Activated naive CD8-positive, alpha-beta T cell treated with anti-CD3 and anti-CD28 coated beads, Interleukin-2, amount 50 U/mL, for 16 hours (primary cell): ENCODE measurements at regions not wholly inside any gene's neighbourhood (a gene's known extent, or its start where the extent isn't known, plus 50 kb on each side); places are given as distances from the start of the nearest gene placed in this dataset.
"Not testable (repeated sequence)": the region's sequence is repeated elsewhere in the genome, so short reads cannot be mapped to it uniquely, and the experiment has no call there.

Experiments used
- DNase-seq: peaks from one replicate; pipeline ENCODE4 v3.0.0-alpha.2; 2020; ENCODE audit warnings: low read depth, low spot score

DNA sequence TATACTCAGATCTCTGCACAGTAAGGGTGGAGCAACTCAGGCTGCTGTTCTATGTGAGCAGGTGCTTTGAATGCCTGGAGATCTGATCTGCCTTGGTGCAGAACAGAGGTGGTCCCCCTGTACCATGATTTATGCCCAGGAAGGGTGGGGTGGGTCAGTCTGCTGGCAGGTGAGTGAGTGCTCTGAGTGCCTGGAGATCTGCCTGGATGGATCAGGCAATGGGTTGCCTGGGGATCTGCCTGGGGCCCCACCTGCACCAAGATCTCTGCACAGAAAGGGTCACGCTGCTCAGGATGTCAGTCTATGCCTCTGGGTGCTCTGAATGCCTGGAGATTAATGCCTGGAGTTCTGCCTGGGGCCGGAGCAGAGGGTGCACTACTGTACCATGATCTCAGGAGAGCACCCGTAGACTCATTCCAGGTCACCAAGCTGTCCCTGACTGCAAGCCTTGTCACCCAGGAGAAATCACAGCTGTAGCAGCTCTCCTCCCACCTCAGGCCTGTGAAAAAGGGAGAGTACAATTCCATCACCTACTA lies 342.9 kb downstream of the GBA3 start:
- no peak for DNase-seq

DNA sequence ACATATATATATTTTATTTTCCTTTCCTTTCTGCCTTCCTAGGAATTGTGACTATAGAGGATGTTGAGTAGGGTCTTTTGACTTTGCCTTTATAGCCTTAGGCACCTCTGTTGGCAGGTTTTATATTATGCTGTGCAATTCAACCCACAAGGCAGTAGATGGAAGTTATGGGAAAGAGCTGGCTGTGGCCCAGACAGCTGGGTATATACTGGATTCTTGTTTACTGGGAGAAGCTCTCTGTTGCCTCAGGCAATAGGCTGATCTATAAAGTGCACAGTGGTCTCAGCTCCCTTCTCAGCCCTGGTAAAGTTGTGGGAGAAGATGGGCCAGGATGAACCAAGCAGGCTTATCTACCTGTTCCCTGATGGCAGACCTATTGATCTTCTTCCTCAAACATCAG lies 342.0 kb downstream of the GBA3 start:
- DNase-seq = no peak

DNA sequence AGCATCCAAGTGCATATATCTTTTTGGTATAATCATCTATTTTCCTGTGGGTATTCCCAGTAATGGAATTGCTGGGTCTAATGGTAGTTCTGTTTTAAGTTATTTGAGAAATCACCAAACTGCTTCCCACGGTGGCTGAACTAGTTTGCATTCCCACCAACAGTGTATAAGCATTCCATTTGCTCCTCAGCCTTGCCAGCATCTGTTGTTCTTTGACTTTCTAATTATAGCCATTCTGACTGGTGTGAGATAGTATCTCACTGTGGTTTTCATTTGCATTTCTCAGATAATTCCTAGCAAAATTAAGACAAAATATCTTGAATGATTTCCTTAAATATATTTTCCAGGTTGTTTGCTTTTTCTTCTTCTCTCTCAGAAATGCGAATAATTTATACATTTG lies 341.1 kb downstream of the GBA3 start:
- no peak for DNase-seq

DNA sequence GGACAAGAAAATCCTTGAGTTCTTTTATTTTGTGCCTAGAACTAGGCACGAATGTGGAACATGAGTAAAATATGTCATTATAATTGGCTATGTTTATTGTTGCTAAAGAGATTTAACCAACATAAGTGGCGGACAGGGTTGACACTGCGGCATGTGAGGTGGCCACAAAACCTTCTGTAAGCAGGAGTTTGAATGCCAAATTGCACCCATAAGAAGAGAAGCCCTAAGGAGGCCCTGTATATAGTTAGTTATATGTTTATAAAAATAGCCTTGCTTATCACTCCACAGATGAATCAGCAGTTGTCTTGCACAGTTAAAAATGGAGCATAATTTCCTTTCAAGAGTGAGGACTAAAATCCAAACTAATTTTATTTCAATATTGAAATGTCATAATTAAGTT lies 336.1 kb downstream of the GBA3 start:
- DNase-seq = no peak

DNA sequence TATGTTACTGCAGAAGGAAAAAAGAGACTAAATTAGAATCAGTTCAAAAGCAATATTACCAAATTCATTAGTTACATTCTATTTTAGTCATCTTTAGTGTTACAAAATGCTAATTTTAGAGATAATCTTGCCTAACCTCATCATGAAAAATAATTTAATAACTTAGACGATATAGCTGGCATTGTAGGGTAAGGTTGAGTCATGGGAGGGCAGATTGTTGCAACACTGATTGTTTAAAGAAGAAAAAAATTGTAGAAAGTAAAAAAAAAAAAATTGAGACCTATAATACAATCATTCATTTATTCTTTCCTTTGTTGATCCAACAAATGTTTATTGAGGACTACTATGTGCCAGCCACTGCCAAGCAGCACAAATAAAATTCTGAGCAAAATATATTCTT lies 330.9 kb downstream of the GBA3 start:
- DNase-seq = no peak

DNA sequence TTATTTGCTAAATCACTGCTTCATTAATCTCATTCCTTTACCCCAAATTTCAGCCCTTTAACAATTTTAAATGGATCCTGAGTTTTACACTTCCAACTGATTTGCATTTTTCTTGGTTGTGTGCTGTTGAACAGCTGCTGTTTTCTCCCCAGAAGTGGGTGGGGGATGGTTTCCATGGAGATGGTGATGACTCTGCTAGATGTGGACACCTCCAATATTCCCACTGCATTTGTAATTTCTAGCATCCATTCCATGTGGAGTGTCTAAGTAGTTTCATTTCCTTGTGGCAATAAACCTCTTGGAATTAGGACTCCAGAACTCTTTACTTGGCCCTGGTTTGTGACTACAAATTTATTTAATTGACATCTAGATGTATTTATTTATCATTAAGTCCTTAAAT lies 330.4 kb downstream of the GBA3 start:
- no peak for DNase-seq

DNA sequence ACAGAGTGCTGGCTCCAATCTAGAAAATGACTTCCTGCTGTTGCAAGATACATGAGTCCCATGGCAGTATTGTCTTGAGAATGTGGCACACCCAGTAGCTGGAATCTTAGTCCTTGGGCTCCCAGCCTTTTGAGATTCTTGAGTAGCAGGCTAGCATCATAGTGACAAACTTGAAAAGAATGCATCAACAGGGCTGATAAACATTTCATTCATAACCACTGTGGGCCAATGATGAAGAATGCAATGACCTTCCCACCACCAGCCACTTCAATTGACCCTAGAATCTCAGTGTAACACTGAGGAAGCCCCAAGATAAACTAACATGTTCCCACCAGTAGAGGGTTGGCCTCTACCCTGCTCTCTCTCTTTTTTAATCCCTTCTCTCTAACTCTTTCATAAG lies 329.3 kb downstream of the GBA3 start:
- no peak for DNase-seq

DNA sequence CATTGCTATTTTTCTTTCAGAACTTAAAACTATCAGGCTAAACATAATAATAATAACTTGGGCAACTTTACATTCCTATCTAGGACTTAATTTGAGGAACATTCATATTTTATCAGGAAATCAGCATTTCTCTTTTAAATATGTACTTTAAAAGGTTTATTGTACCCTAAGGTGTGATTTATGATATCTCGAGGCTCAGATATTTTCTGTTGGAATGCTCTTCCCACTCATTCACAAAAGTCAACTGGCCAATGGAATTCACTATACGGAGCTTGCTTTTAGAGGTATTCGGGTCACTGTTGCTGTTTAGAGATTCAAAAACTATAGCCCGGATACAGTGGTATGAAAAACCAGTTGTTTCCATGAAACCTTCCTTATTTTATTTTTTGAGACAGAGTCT lies 328.3 kb downstream of the GBA3 start:
- no peak for DNase-seq

DNA sequence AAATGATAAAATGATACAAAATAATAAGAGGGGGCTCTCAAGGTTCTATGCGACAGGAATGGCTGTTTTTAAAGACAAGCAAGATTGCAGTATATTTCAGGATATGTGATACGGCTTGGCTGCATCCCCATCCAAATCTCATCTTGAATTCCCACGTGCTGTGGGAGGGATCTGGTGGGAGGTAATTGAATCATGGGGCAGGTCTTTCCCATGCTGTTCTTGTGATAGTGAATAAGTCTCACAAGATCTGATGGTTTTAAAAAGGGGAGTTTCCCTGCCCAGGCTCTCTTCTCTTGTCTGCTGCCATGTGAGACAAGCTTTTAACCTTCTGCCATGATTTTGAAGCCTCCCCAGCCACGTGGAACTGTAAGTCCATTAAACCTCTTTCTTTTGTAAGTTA lies 327.7 kb downstream of the GBA3 start:
- not testable (repeated sequence) for DNase-seq

DNA sequence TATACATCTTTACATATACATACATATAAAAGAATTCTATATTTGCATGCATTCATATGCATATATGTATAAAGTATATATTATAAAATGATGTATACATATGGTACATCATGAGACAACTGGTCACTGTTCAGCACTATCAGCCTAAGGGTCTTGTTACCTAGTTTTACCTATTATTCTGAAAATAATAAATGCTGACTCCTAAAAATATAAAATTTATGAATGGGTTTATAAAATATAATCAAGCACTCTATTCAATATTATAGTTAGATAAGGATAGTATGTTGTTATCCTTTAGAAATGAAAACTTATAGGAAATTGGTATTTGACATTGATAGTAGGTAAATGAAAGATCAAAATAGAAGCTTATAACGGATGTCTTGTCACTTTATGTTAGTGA lies 324.2 kb downstream of the GBA3 start:
- DNase-seq = no peak

DNA sequence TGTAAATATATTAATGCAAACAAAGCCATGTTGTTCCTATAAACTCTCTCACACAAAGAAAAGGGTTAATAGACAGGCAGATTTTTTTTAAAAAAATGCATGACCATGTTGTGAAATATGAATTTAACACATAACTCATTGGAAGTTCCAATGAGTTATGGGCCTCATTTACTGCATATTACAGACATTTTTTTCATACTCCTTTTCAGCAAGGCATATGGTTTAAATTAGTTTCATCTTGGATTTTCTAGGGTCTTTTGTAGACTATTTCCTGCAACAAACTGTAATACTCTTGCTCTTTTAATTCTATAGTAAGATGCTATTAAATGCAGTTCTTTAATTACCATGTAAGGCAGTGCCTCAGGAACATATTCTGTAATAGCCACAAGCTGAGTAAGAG lies 323.1 kb downstream of the GBA3 start:
- DNase-seq = no peak

DNA sequence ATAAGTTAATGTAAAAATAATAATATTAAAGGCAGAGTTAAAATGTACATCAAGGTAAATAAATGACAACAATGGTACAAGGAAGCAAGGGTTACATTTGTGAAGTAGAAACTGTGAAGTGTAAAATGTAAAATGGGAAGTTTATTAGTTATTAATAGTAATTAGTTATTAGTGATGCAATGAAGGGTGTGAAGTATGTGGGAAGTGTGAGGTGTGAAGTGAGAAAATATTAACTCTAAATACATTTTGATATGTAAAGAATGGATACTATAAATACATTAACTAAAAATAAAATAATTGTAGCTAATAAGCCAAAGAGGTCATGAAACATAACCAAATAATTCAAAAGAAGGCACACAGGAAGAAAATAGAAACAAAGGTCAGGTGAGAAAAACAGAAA lies 316.4 kb downstream of the GBA3 start:
- DNase-seq = no peak

DNA sequence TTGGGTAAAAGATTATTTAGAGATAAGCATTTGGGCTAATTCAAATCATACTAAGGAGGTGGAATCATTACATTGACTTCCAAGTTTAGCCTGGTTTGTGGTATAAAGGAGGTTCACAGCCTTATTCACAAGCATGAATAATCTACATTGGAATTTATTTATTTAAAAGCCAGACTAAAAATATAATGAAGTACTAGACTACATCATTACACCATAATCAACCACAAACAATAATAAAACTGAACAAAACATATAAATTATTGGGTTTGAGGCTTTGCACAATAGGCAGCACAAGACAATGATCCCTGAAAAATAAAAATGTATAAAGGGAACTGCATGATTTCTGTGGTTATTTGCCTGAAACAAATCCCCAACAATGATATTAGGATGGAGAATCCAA lies 314.0 kb downstream of the GBA3 start:
- no peak for DNase-seq

DNA sequence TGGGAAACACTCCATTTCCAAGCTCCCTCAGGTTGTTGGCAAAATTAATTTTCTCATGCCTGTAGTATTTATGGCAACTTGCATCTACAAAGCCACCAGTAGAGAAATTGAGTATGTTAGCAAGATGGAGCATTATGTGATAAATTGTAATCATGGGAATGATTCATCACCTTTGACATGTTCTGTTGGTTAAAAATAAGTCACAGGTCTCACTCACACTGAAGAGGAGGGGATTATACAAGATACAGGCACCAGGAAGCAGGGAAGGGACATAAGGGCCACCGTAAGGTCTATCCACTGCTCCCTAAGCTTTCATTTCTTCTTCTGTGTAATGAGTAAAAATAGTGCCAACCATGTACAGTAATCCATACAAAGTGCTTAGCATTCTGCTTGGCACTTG lies 313.0 kb downstream of the GBA3 start:
- DNase-seq = no peak

DNA sequence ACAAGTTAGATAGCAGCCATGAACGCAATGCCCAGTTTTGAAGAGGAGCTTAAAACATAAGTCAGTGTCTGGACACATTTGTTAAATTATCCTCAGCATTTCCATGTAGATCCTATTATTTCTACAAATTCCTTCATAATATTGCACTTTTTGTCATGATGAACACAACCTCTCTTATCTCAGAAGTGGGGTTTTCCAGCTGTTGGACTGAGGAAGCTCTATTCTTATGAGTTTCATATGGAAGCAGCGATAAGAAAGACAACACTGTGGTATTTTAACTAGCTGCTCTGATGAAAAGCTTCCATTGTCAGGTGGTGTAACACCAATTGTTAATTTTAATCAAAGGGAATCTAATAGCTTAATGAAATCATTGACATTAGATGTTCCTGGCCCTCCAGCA lies 308.7 kb downstream of the GBA3 start:
- DNase-seq = no peak

DNA sequence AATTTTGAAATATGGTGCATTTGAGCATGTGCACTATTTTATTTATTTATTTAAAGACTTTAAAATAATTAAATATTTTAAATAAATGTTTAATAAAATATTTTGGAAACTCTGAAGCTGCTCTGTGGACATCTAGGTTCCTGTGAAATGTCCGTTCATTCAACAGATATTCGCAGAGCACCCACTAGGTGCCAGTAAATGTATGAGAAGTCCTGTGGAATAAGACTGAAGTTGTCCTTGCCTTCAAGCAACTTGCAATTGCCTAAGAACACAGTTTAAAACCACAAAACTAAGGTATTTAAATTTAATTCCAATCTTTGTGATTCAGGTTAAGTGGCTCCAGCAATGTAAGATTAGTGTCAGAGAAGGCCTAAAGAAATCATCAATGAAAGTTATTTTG lies 306.7 kb downstream of the GBA3 start:
- no peak for DNase-seq

DNA sequence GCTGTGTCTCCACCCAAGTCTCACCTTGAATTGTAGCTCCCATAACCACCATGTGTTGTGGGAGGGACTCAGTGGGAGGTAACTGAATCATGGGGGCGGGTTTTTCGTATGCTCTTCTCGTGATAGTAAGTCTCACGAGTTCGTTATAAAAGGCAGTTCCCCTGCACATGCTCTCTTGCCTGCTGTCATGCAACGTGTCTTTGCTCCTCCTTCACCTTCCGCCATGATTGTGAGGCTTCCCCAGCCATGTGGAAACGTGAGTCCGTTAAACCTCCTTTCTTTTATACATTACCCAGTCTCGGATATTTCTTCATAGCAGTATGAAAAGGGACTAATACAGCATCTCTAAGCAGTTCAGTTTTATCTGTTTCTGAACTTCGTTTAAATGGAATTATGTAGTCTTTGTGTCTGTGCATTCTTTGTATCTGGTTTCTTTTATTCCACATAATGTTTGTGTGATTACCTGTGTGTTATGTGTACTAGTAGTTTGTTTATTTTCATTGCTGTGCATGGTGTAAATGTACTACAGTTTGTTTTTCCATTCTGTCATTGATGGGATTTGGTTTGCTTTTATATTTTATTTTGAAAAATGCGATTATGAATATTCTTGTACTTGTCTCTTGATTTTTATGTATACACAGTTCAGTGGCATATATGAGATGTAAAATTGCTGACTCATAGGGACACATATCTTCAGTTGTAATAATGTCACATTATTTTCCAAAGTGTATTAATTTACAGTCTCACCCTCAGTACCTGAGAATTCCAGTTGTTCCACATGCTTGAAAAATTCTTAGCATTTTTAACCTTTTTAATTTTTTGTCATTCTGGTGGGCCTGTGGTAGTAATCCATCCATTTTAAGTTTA lies 304.9 kb downstream of the GBA3 start:
- DNase-seq = no peak

DNA sequence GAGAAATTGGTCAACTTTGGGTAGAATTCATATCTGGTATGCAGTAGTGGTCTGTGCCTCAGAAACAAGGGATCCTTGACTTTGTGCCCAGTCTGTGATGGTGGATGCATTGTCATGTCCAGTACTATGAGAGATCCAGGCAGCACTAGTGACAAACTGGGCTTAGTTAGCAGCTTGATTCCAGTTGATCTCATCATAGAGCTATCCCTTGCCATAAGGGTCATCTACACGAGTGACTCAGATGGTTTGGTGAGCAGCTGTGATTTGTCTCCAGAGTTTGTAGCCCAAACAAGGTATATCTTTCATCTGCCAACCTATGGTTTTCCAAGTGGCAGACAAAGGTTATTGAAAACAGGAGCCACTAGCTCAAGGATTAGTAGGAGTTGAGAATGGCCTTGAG lies 298.8 kb downstream of the GBA3 start:
- no peak for DNase-seq

DNA sequence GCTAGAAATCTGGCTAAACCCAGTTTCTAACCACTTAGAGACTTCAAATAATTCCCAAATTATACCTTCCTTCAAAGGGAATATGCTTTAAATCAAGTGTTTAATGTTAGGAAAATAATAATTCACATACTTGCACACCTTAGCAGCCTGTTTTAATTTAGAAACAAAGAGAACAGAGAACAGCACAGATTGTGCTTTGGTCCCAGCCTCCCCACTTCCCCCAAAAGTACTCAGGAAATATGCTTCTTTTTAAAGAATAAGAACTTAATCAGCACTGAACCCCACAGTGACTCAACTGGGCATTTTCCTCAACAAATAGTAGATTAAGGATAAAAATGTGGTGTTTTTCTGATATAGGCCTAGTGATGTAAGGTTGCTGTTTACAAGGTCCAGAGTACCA lies 295.8 kb downstream of the GBA3 start:
- DNase-seq = no peak

DNA sequence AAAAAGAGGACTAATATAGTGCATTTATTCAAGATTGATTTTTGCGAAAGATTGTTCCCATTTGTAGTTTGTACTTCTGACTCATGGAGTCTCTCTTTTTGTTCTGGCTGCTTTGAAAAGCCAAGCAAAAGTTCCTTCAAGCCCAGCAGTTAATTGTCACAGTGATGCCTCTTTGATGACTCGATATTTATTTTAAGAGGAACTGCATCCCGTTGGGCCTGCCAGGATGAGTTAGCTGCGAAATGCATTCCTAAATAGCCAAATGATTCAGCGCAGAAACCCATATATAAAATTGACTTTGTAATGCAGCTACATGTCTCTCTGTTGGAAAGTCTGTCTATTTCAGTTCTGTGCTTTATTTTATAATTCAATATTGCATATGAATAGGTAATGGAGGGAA lies 295.1 kb downstream of the GBA3 start:
- no peak for DNase-seq

DNA sequence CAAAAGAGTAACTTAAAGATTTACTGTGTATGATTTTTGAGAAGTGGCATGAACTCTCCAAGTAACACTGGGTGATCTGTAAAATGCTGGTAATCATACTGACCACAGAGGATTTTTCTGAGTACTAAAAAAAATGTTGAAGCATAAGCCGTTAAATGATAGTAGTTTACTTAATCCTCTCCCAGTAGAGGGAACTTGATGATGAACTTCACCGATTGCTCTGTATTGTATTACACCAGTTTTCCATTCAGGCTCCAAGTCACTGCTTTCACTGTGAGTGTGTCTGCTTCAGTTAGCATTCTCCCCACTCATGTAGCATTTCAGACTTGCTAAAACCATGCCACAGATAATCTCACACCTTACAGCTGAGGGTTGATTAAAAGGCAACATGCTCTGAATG lies 294.1 kb downstream of the GBA3 start:
- no peak for DNase-seq

DNA sequence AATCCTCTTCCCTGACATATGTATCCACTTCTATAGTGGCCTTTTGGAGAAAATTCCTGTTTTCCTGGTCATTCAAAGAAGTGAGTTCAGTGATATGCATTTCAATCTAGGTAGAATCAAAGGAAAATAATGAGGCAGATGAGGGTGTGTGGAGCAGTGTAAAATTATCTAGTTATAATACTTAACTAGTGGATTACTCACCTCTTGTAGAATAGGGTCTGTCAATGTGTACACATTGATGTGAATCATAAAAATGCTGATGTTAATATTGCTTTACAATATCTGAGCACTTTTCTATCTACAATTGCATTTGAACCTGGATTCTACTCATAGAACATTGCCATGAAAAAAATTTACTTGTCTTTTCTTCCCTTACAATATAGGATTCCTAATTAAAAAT lies 293.5 kb downstream of the GBA3 start:
- DNase-seq = no peak

DNA sequence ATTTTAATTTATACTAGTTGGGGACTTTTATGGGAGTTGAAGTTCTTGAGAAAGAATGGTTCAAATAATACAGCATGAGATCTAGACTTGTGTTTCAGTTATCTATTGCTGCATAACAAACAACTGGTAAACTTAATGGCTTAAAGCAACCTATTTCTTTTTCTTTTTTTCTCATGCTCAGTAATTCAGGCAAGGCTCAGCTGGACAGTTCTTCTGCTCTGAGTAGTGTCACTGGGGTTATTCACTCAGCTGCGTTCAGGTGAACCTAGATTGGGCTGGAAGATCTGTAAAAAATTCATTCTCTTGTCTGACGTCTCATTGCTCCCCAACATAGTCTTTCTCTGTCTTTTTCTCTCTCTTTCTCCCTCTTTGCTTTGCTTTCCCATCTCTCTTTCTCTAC lies 291.7 kb downstream of the GBA3 start:
- DNase-seq = no peak

DNA sequence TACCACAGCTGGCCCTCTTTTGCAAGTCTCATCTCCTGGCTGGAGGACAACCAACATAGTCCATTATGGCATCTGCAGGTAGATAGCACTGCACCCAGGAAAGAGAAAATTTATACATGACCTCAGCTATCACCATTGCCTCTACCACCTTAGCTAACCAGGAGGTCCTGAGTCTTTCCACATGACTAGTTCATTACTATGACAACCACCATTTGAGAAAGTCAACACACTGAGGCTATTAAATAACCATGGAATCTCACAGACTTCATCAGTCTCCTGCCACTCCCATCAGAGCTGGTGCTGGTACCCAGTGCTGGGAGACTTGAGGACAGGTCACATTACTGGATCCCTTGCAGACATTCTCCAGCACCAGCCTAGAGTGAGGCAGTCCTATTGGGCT lies 285.9 kb downstream of the GBA3 start:
- no peak for DNase-seq
